GM12891 (cell line): ENCODE measurements at regions not wholly inside any gene's neighbourhood (a gene's known extent, or its start where the extent isn't known, plus 50 kb on each side); places are given as distances from the start of the nearest gene placed in this dataset.

ENCODE experiments used
- PAX5 ChIP-seq: IDR thresholded peaks from 2 replicates; pipeline ENCODE4 v1.6.1; 2011; ENCODE audit warnings: low read length, moderate library complexity, mild to moderate bottlenecking; ENCODE audit not compliant: insufficient read depth, severe bottlenecking
- POLR2A ChIP-seq: IDR thresholded peaks from 2 replicates; pipeline ENCODE4 v1.6.1; 2011; ENCODE audit warnings: low read depth, low read length, control low read depth
- POLR2AphosphoS5 ChIP-seq: IDR thresholded peaks from 2 replicates; pipeline ENCODE4 v1.6.1; 2011; ENCODE audit warnings: low read depth, low read length, control low read depth
- POU2F2 ChIP-seq: IDR thresholded peaks from 2 replicates; pipeline ENCODE4 v1.6.1; 2011; ENCODE audit warnings: low read depth, mild to moderate bottlenecking, control low read depth, low read length, moderate library complexity
- SPI1 ChIP-seq: IDR thresholded peaks from 2 replicates; pipeline ENCODE4 v1.6.1; 2011; ENCODE audit warnings: low read depth, low read length, control low read depth
- TAF1 ChIP-seq: IDR thresholded peaks from 2 replicates; pipeline ENCODE4 v1.6.1; 2011; ENCODE audit warnings: low read depth, low read length, control low read depth

- TF ChIP-seq TAF1 (no peak), POLR2A (no peak), PAX5 (no peak), SPI1 (no peak), POU2F2 (no peak), POLR2AphosphoS5 (no peak)
These were observed 64.0 kb upstream of the ZNF516 start for GRCh38 chr18:76558881-76559667.
